GM18517 (cell line): ENCODE measurements at regions not wholly inside any gene's neighbourhood (a gene's known extent, or its start where the extent isn't known, plus 50 kb on each side); places are given as distances from the start of the nearest gene placed in this dataset.
"Not testable (repeated sequence)": the region's sequence is repeated elsewhere in the genome, so short reads cannot be mapped to it uniquely, and the experiment has no call there.

Source experiments
- ATAC-seq: cut with Tn5 transposase; IDR thresholded peaks from one replicate; pipeline ENCODE4 v1.9.1; 2021; ENCODE audit warnings: mild to moderate bottlenecking, moderate library complexity; ENCODE audit not compliant: unreplicated experiment

DNA sequence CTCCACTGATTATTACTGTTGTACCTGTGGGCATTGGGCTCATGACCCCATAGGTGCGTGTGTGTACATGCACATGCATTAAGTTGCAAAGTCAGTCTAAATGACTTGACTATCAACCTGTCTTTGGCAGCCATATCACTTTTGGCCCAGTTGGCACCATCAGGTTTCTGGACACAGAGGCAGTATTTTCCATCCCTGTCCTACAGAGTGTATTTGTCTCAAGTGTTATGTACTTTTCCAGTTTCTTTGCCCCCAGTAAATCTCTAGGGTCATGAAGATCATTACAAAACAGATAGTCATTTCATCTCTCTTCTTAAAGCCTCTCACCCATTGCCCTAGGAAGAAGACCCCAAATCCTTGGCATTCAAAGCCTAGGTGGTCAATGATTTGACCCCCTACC lies 121.4 kb downstream of the C9orf152 start:
- ATAC-seq: no peak

DNA sequence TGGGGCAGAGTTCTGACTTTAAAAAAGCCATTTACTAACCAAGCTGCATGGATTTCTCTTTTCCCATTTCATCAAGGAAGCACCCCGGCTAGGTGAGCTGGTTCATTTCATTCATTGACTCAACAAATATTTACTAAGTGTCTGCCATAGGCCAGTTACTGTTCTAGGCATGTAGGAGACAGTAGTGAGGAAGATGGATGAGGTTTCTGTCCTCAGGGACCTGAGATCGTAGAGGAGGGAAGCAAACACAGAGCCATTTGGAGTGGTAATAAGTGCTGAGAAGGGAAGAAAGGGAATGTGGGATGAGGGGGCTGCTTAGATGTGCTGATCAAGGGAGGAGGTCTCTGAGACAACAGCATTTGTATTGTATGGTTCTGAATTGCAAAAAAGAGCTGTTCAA lies 120.4 kb downstream of the C9orf152 start:
- no peak for ATAC-seq

DNA sequence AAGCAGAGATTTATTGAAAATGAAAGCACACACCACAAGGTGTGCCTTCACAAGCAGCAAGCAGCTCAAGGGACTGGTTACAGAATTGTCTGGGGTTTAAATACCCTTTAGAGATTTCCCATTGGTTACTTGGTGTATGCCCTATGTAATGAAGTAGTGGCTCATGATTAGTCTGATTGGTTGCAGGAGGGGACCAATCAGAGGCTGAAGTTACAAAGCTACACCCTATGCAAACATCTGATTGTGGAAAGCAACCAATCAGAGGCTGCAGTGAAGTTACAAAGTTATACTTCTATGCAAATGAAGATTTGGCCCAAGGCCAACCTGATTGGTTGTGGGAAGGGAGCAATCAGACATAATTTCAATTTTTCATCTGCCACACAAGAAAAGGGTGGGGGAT lies 119.9 kb downstream of the C9orf152 start:
- ATAC-seq: no peak

DNA sequence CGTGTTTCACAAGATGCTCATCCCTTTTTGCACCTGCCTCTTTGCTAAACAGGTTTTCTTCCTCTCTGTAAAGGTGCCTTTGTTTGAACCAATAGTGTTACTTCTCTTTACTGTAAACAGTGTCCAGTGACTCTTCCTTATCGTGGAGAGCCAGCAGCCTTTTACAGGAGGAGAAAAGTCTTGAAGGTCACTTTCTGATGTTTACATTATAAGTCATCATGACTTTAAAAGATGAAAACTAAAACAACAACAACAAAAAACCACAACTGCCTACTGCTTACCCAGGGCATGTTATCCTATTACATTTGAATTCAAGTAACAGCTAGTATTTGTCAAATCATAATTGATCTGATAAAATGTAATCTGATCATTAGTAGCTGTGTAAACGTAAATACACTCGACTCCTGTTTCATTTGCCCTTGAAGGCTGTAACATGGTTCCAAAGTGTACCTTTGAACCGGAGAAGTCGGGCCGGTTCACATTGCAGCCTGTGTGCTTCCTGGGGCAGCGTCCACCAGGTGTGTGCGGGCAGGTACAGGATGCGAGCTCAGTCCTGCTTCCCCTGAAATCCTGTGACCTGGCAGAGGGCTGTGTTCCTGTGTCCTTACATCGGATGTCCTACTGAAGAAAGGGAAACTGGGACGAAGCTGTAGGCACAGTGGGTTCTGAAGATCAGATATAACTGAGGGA lies 118.1 kb downstream of the C9orf152 start:
- no peak for ATAC-seq

DNA sequence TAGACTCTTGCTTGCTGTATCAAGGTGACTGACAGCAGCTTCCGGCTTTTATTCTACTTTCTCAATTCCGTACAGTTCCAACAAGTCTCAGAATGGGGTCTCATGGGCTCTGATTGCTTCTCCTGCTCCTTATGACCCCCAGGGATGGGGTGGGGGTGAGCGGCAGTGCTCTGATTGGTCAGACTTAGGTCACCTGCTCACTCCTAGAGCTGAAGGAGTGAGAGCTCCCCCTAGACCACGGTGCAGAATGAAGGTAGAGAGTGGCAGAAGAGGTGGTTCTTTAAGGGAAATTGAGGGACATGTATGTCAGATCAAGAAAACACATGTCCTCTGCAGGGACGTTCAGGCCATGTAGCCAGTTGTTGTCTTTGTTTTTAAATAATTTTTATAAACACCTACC lies 115.2 kb downstream of the C9orf152 start:
- no peak for ATAC-seq

DNA sequence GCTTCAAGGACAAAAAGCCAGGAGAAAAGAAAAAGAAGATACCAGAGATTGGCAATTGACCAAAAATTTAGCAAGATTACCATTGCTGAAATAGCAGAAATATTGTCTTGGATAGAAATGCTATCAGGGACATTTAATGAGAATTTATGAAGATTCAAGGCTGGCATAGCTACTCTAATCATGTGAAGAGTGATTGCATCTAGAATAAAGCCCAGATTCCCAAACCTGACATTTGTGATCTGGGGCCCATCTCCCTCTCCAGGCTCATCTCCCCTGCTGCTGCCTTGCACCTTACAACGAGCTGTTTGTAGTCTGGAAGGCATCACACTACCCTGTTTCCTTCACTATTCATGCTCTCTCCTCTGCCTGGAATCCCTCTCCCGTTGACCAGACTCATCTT lies 114.5 kb downstream of the C9orf152 start:
- ATAC-seq: no peak

DNA sequence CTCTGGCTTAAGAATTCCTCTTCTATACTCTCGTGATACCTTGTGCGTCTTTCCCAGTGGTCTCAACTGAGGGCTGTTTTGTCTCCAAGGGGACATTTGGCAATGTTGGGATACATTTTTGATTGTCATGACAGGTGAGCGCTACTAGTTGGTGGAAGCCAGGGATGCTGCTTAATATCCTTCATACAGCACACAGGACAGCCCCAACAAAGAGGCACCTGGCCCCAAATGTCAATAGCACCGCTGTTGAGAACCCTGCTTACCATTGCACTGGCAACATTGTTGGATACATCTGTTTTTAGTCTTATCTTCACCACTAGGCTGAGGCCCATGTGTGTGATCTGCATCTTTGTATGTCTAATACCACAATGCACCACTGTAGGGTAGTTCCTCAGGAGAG lies 114.1 kb downstream of the C9orf152 start:
- no peak for ATAC-seq

DNA sequence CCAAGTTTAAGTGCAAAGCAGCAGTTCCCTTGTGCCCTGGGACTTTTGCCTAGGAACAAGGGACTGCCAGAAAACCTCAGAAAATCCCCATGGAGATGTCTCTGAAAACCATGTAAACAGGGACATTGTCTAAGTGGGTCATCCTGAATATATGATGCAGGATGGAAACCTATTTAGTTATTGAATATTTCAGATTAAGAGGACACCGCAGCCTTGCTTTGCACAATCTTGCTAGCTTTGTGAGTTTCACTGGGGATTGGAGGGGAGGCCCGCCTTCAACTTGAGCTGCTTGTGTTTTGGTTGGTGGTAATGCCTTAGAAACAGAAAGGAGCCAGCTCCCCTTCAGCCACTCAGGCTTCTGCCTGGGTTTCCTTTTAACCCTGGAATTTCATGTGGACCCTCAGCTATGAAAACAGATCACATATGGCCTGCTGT lies 112.8 kb downstream of the C9orf152 start:
- no peak for ATAC-seq

DNA sequence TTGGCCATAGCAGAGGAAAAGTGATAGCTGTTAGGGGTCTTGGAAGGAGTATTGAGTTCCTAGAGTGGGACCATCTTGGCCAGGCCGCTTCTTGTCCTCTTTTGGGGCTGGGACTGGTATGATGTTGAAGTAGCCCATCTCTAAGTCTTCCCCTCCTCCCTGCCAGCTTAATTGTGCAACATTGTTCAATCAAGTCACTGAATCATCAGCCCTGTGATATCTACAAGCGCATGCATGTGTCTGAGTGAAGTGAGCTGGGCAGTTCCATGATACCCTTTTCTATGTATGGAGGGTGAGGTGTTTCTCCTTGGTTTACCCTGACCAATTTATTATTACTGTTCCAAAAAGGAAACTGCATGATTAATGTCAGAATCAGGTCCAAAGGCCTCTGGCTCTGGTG lies 112.2 kb downstream of the C9orf152 start:
- no peak for ATAC-seq

DNA sequence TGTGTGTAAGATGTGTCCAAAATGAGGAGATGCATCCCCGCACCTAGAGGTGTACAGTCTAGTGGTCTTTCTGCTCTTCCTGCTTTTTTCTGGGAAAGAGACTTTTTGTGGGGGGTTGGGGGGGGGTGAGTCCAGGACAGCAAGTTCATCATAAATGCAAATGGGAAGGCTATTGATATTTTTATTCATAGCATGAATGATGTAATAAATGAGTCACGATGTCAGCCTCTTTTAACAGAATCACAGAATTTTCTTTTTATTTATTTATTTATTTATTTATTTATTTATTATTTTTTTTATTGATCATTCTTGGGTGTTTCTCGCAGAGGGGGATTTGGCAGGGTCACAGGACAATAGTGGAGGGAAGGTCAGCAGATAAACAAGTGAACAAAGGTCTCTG lies 111.3 kb downstream of the C9orf152 start:
- ATAC-seq: not testable (repeated sequence)

DNA sequence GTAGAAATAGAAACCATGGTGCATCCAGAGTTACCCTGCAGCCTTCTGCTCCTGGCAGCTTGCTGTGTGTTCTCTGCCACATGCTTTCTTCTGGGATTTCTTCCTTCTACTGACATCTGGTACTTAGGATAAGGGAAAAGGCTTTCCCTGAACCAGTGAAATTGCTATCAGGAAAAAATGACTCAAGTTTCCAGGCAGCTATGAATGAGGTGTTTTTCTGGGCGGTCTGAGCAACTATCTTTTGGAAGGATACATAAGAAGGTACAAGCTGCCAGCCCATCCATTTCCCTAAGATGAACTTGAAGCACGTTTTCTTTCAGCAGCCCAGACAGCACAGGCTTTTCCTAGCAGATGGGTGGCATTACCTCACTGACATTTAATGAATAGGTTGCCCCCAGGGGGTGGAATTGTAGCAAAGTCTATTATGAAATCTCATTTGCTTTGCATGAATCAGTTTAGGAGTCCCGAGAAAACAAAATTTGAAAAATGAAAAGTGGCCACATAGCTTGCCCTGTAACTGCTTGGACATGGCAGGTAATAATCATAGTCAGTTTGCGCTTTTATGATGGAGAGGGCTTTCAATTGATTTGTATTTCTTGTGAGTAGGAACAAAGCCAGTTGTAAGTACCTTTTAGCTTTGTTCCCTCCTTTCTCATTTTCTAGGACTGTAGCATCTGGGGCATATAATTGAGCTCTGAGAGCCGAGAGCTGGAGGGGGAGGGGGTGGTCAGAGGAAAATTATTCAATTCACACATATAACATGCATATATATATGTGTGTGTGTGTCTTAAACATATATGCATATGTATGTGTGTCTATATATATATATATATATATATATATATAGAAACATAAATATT lies 108.5 kb downstream of the C9orf152 start:
- ATAC-seq: no peak

DNA sequence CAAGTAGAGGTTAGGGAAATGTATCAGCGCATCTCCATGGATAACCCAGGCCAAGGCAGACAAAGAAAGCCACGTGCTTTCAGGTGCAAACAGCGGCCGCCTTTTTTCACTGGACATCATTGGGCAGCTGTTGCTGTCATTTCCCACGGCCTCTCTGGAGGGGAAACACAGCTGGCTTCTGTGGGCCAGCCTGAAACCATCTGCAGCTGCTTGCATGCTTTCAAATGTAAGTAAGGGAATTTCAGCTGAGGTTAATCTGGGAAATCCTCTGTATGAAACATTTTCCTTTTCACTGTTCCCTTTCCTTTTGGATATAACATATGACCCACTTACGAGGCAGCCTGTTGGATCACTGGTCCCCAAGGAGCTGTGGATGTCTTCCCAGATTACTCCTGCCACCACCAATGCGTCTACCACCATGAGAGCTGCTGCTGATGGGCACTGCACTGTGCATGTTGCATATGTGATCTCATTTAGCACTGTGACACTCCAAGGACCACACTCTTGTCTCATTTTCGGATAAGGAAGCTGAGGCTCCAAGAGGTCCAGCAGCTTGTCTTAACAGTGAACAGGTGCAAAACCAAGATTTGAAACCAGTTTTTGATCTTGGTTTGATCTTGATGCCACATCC lies 106.3 kb downstream of the C9orf152 start:
- peak; percentile 85 for ATAC-seq

DNA sequence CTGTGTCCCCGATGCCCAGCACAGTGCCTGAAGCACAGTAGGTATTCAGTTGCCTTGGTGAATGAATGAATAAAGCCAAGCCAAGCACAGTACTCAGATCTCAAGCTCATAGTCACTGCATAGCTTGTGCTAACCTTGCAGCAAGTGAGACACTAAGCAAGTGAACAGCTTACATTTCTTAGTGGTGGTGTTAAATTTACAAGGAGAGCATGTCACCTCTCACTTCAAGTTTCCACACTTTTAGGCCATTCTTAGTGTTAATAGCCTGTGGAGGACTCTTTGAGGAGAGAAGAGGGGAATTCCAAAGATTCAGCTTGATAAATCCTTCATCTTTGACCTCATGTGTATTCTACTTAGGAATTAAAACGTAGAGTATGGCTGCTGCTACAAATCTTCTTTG lies 104.7 kb downstream of the C9orf152 start:
- ATAC-seq: no peak

DNA sequence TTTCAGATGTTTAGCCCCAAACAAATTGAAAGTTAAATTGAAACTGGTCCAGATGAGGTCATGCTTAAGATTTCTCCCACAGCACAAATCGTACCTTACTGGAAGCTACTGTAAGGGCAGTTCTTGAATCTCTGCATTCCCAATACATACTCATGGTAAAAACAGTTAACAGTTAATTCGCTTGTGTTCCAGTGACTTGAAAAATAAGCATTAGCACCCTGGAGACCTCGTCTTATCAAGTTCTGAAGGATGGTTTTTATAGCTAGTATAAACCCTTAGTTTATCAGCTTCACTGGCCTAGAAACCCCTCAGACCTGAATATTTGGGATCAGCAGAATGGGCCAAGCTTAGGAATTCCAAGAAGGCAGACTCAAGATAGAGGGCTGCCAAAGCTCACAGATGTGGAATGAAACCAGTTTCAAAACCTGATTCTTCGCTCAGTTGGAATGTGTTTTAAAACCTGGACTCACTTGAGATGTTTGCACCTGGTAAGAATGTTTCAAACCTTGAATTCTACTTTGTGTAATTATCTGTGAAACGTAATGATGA lies 103.6 kb downstream of the C9orf152 start:
- no peak for ATAC-seq

DNA sequence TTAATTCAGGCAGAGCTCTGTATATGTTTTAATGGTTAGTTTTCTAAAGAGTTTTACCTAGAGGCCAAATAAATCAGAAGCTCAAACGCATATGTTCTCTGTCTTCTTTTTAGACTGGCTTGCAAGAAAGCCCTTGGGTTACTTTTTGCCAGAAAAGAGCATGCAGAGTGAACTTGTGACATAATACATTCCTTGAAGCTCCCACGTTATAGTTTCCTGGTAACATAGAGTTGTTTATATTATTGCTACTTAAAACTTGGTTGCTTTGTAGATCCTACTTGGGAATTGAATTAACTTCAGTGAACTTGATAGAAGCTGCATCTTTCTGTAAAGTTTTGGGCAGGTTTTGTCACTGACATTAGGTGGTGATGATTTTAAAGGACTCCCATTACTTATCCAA lies 102.9 kb downstream of the C9orf152 start:
- no peak for ATAC-seq

DNA sequence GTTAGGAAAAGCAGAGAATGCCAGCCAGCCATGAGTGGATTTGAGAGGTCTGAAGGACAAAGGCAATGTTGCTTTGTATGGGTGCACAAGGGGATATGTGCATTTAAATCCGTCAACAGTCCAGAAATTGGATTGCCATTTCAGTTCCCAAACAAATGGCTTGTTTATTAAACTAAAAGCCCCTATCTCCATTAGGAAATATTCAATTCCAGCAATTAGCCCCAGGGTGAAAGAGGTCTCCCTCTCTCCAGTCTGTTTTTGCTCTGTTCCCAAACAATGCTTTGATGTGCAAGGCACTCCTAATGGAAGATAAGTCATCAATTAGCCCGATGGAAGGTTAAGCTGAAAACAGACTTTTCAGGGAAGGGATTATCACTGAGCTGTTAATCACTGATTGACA lies 101.3 kb downstream of the C9orf152 start:
- no peak for ATAC-seq

DNA sequence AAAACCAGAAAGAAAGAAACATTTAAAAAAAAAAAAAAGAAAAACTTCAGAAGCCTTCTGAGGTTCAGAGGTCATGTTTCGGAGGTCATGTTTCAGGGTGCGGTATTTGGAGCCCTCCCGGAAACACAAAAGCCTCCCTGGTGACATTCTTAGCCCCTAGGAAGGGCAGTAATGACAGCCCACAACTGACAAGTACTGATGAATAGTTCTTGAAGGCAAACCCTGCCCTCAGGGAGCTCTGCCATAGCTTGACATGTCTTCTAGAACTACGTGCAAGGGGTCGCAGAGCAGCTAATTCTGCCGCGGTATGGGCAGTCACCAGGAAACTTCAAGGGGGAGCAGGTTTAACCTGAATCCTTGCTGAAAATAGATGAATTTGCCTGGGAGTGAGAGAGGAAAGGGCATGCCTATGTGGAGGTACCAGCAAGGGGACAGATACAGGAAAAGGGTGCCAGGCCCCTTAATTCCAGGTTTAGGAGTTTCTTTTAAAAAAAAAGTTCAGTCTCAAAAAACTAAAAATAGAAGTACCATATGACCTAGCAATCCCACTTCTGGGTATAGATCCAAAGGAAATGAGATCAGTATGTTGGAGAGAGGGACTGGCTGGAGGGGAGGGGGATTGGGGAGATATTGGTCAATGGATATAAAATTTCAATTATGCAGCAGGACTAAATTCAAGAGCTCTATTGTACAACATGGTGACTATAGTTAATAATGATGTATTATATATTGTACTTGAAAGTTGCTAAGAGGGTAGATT lies 98.4 kb downstream of the C9orf152 start:
- ATAC-seq: peak; percentile 39

DNA sequence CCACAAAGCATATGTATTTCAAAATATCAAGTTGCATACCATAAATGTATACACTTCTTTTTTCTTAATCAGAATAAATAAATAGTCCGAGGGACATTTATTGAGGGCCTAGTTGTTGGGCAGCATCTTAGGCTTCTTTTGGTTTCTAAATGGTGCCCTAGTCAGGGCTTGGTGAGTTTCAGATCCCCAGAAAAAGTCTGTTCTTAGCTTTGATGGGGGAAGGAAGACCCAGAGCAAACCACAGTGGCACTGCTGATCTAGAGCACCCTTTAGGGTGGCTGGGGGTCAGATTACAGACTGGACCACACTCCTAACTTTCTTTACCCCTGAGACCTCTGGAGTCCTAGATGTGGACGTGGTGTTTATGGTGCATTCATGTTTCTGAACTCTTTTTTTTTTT lies 97.8 kb downstream of the C9orf152 start:
- ATAC-seq: peak; percentile 83

DNA sequence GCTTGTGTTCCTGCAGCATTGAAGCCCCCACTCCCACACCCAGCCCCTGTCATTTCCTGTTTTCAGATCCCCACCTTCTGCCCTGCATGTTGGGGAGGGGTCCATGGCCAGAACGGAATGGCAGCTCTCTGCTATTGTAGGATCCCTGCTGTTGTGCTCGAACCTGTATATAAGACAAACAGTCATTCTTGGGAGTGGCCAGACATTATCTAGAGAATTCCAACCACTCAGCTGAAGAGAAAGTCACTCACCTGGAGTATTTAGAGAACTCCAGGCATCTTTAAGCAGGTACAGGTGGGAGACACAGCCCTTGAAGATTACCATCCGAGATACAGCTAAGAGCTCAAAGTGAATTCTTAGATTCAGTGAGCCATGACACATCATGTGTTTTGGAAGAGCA lies 96.1 kb downstream of the C9orf152 start:
- ATAC-seq: no peak

DNA sequence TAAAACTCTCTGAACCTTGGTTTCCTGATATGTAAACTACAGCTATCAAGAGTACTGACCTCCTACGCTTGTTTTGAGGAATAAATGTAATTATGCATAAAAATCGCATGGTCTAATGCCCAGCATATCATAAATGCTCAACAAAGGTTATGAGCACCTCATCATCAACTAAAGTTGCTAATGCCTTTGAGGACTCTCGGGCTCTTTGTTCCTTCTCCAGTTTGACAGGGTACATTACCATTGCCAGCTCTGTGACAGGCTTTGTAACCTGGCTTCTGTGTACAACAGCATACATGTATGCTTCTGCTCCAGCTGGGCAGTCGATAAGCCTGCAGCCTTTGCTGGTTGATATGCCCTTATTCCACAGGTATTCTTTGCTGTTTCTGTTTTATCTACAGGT lies 95.2 kb downstream of the C9orf152 start:
- no peak for ATAC-seq
